ENCODE measurements at regions not wholly inside any gene's neighbourhood (a gene's known extent, or its start where the extent isn't known, plus 50 kb on each side); places are given as distances from the start of the nearest gene placed in this dataset.

- H3K4me3 Mint-ChIP-seq = no peak overlapping the region
- H3K36me3 Mint-ChIP-seq = peaks cover 5% of the 10 kb centered on the region
- no peak overlapping the region for H3K27ac Mint-ChIP-seq
- H3K9me3 Mint-ChIP-seq = peaks cover 0 to 9% (median 3%) of the 10 kb centered on the region in 3 donors
- H3K4me1 Mint-ChIP-seq = no peaks in the 10 kb centered on the region
- H3K27me3 Mint-ChIP-seq = peaks cover 2% of the 10 kb centered on the region
Observed at GRCh38 chr22:47808886-47809620, 1046.6 kb downstream of the TBC1D22A start.

GRCh38 chr22:47808236-47808635 lies 1045.8 kb downstream of the TBC1D22A start:
- Mint-ChIP-seq H3K4me3 (no peak overlapping the region), H3K4me1 (no peaks in the 10 kb centered on the region), H3K27ac (no peak overlapping the region), H3K27me3 (peaks cover 2% of the 10 kb centered on the region), H3K9me3 (peaks cover 0 to 13% (median 3%) of the 10 kb centered on the region in 3 donors), H3K36me3 (peaks cover 5% of the 10 kb centered on the region)

- peaks cover 5% of the 10 kb centered on the region for H3K36me3 Mint-ChIP-seq
- H3K4me3 Mint-ChIP-seq = no peak overlapping the region
- peaks cover 2% of the 10 kb centered on the region for H3K27me3 Mint-ChIP-seq
- peaks cover 0 to 13% (median 3%) of the 10 kb centered on the region in 3 donors for H3K9me3 Mint-ChIP-seq
- no peaks in the 10 kb centered on the region for H3K4me1 Mint-ChIP-seq
- H3K27ac Mint-ChIP-seq = no peak overlapping the region
Observed at GRCh38 chr22:47807506-47807905, 1045.1 kb downstream of the TBC1D22A start.

GRCh38 chr22:47806894-47807293 lies 1044.4 kb downstream of the TBC1D22A start:
- peaks cover 5% of the 10 kb centered on the region for H3K36me3 Mint-ChIP-seq
- peaks cover 0 to 13% (median 3%) of the 10 kb centered on the region in 3 donors for H3K9me3 Mint-ChIP-seq
- no peak overlapping the region for H3K4me3 Mint-ChIP-seq
- H3K27me3 Mint-ChIP-seq = peaks cover 2% of the 10 kb centered on the region
- no peaks in the 10 kb centered on the region for H3K4me1 Mint-ChIP-seq
- no peak overlapping the region for H3K27ac Mint-ChIP-seq

- Mint-ChIP-seq H3K27ac (no peak overlapping the region), H3K27me3 (peaks cover 2% of the 10 kb centered on the region), H3K36me3 (peaks cover 5% of the 10 kb centered on the region), H3K9me3 (peaks cover 0 to 13% (median 3%) of the 10 kb centered on the region in 3 donors), H3K4me3 (no peak overlapping the region), H3K4me1 (no peaks in the 10 kb centered on the region)
Observed at GRCh38 chr22:47805394-47805935, 1043.0 kb downstream of the TBC1D22A start.

GRCh38 chr22:47804281-47804680 lies 1041.8 kb downstream of the TBC1D22A start:
- no peaks in the 10 kb centered on the region for H3K4me1 Mint-ChIP-seq

GRCh38 chr22:47802421-47802820 lies 1040.0 kb downstream of the TBC1D22A start:
- H3K4me1 Mint-ChIP-seq = no peaks in the 10 kb centered on the region
- H3K9me3 Mint-ChIP-seq = peaks cover 0 to 13% (median 2%) of the 10 kb centered on the region in 3 donors
- H3K36me3 Mint-ChIP-seq = peaks cover 6% of the 10 kb centered on the region
- no peak overlapping the region for H3K4me3 Mint-ChIP-seq
- H3K27me3 Mint-ChIP-seq = peaks cover 4% of the 10 kb centered on the region
- no peak overlapping the region for H3K27ac Mint-ChIP-seq

More at GRCh38 chr22:47804281-47804680, 1041.8 kb downstream of the TBC1D22A start:
- Mint-ChIP-seq H3K36me3 (peaks cover 5% of the 10 kb centered on the region), H3K27me3 (peaks cover 4% of the 10 kb centered on the region), H3K27ac (no peak overlapping the region), H3K9me3 (peaks cover 0 to 13% (median 0%) of the 10 kb centered on the region in 3 donors), H3K4me3 (no peak overlapping the region)

- H3K4me1 Mint-ChIP-seq = no peaks in the 10 kb centered on the region
- peaks cover 4% of the 10 kb centered on the region for H3K27me3 Mint-ChIP-seq
- no peak overlapping the region for H3K4me3 Mint-ChIP-seq
- peaks cover 4% of the 10 kb centered on the region for H3K36me3 Mint-ChIP-seq
- peaks cover 0 to 13% (median 2%) of the 10 kb centered on the region in 3 donors for H3K9me3 Mint-ChIP-seq
- no peak overlapping the region for H3K27ac Mint-ChIP-seq
Observed at GRCh38 chr22:47801541-47802245, 1039.2 kb downstream of the TBC1D22A start.

GRCh38 chr22:47798229-47798628 lies 1035.8 kb downstream of the TBC1D22A start:
- peaks cover 1% of the 10 kb centered on the region for H3K36me3 Mint-ChIP-seq
- H3K27me3 Mint-ChIP-seq = peaks cover 3% of the 10 kb centered on the region
- H3K4me3 Mint-ChIP-seq = no peak overlapping the region
- no peaks in the 10 kb centered on the region for H3K4me1 Mint-ChIP-seq
- H3K27ac Mint-ChIP-seq = no peak overlapping the region
- peaks cover 0 to 2% (median 0%) of the 10 kb centered on the region in 3 donors for H3K9me3 Mint-ChIP-seq

- Mint-ChIP-seq H3K4me1 (no peaks in the 10 kb centered on the region), H3K36me3 (peaks cover 1% of the 10 kb centered on the region), H3K27ac (no peak overlapping the region), H3K4me3 (no peak overlapping the region), H3K27me3 (peaks cover 3% of the 10 kb centered on the region), H3K9me3 (peaks cover 0 to 2% (median 0%) of the 10 kb centered on the region in 3 donors)
Observed at GRCh38 chr22:47797342-47797945, 1035.0 kb downstream of the TBC1D22A start.

GRCh38 chr22:47796128-47796908 lies 1033.9 kb downstream of the TBC1D22A start:
- Mint-ChIP-seq H3K36me3 (peaks cover 1% of the 10 kb centered on the region), H3K27ac (no peak overlapping the region), H3K27me3 (peaks cover 3% of the 10 kb centered on the region), H3K4me1 (no peaks in the 10 kb centered on the region), H3K9me3 (peaks cover 0 to 2% (median 0%) of the 10 kb centered on the region in 3 donors), H3K4me3 (no peak overlapping the region)

- no peaks in the 10 kb centered on the region for H3K4me1 Mint-ChIP-seq
- H3K27ac Mint-ChIP-seq = no peak overlapping the region
- H3K4me3 Mint-ChIP-seq = no peak overlapping the region
- H3K9me3 Mint-ChIP-seq = peaks cover 0 to 2% (median 0%) of the 10 kb centered on the region in 3 donors
- H3K36me3 Mint-ChIP-seq = peaks cover 1% of the 10 kb centered on the region
- H3K27me3 Mint-ChIP-seq = peaks cover 3% of the 10 kb centered on the region
Observed at GRCh38 chr22:47795477-47796127, 1033.2 kb downstream of the TBC1D22A start.

GRCh38 chr22:47794851-47795250 lies 1032.4 kb downstream of the TBC1D22A start:
- peaks cover 0 to 2% (median 0%) of the 10 kb centered on the region in 3 donors for H3K9me3 Mint-ChIP-seq
- peak overlapping the region in 1 of 4 donors; percentile 17 for H3K4me3 Mint-ChIP-seq
- H3K27me3 Mint-ChIP-seq = peaks cover 3% of the 10 kb centered on the region
- peaks cover 1% of the 10 kb centered on the region for H3K36me3 Mint-ChIP-seq
- H3K4me1 Mint-ChIP-seq = no peaks in the 10 kb centered on the region
- H3K27ac Mint-ChIP-seq = no peak overlapping the region
